Stimulated activated naive CD8-positive, alpha-beta T cell treated with anti-CD3 and anti-CD28 coated beads, Interleukin-15, amount 100 ng/mL, for 72 hours (primary cell): ENCODE measurements at regions not wholly inside any gene's neighbourhood (a gene's known extent, or its start where the extent isn't known, plus 50 kb on each side); places are given as distances from the start of the nearest gene placed in this dataset.

ENCODE experiments used
- ATAC-seq: fragments of 150-1000 bp; cut with Tn5 transposase; 2 replicates; pipeline ENCODE4 v1.10.0; 2021; ENCODE audit warnings: mild to moderate bottlenecking, moderate library complexity
- DNase-seq, 2 donors: peaks; one replicate each; pipeline ENCODE4 v3.0.0; 2021 to 2022
- H3K27ac Mint-ChIP-seq, 2 donors: one replicate each; pipeline ENCODE4 v1.8.0; 2022; ENCODE audit warnings: mild to moderate bottlenecking in 2 of 2, mixed read lengths in 2 of 2, moderate library complexity in 2 of 2
- H3K27me3 Mint-ChIP-seq: one replicate; pipeline ENCODE4 v1.8.0; 2022; ENCODE audit warnings: mixed read lengths
- H3K4me1 Mint-ChIP-seq: one replicate; pipeline ENCODE4 v1.8.0; 2022; ENCODE audit warnings: mild to moderate bottlenecking, mixed read lengths
- H3K4me3 Mint-ChIP-seq, 2 donors: one replicate each; pipeline ENCODE4 v1.8.0; 2022; ENCODE audit warnings: mild to moderate bottlenecking in 2 of 2, mixed read lengths in 2 of 2, moderate library complexity in 1 of 2
- H3K9me3 Mint-ChIP-seq, 2 donors: one replicate each; pipeline ENCODE4 v1.8.0; 2022; ENCODE audit warnings: mixed read lengths in 2 of 2

DNA sequence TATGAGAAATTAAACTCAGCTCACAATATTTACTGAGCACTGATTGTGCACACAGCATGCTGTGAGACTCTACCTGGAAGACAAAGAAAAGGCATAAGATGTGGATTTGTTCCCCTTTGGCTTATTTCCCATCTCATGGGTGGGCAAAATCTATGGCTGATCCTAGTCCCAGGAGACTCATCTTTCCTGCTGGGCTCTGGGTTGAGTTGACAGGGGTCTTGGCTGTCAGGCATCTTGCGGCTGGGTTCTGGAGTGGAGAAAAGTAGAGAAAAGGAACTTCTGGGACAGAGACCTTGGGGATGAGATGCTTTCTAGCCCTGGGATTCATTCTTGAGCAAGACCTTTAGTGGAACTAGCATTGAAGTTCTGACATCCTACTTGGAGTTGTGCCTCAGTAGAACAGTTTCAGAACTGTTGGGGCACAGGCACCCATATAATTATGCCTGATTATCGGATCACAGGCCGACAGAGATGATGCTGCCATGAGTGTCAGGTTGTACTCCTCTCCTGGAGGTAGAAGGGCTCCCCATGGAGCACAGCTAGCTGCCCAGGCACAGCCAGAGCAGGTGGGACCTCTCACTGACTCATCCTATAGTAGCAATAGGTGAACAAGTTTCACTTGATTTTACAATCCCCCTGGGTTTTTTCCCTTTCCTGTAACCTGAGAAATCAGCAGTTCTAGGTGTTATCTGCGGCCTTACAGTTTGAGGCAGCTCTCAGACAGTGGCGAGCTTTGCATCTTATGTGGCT lies 260.9 kb downstream of the CYRIA start:
- Mint-ChIP-seq H3K4me3 (no peak overlapping the region), H3K27ac (no peak overlapping the region), H3K4me1 (no peaks in the 10 kb centered on the region), H3K9me3 (peaks cover under 1 to 2% of the 10 kb centered on the region in 2 donors), H3K27me3 (no peaks in the 10 kb centered on the region)
- DNase-seq (no peak), ATAC-seq (no peak)

DNA sequence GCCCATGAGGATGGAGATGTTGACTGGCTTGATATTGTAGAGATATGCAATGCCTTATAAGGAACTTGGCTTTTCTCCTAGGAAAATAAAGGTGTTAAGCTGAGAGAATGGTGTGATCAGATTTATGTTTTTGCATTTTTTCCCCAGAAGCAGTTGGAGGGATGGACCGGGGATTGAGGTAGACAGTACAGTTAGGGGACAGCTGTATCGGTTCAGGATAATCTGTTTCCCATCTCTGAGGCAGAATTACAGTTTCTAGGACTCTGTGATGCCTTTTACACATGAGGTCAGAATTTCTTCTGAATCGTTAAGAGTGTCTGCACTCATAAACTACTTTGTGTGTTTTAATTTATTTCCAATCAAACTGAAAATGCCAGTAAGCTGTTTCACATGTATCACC lies 261.5 kb downstream of the CYRIA start:
- DNase-seq (no peak), ATAC-seq (no peak)
- H3K27me3 Mint-ChIP-seq: no peaks in the 10 kb centered on the region
- H3K27ac Mint-ChIP-seq: no peak overlapping the region
- no peak overlapping the region for H3K4me3 Mint-ChIP-seq
- H3K4me1 Mint-ChIP-seq: no peaks in the 10 kb centered on the region
- no peaks in the 10 kb centered on the region for H3K9me3 Mint-ChIP-seq

DNA sequence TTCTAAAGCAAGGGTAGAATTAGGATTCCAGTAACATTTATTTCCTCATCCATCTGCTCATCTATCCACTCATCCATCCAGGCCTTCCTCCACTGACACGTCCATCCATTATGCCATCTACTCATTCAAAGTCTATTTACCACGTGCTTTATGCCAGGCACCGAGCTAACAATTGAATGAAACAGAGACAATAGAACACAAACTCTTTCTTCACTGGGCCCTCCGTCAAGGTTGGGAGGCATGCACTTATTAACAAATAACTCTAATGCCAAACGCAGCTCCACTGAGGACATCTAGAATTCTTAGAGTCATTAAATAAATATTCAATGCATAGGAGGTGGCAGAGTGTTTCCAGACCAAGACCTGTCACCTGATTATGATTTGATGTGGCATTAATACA lies 262.7 kb downstream of the CYRIA start:
- H3K9me3 Mint-ChIP-seq: no peaks in the 10 kb centered on the region
- DNase-seq (no peak), ATAC-seq (no peak)
- no peak overlapping the region for H3K27ac Mint-ChIP-seq
- no peaks in the 10 kb centered on the region for H3K27me3 Mint-ChIP-seq
- H3K4me1 Mint-ChIP-seq: no peaks in the 10 kb centered on the region
- no peak overlapping the region for H3K4me3 Mint-ChIP-seq

DNA sequence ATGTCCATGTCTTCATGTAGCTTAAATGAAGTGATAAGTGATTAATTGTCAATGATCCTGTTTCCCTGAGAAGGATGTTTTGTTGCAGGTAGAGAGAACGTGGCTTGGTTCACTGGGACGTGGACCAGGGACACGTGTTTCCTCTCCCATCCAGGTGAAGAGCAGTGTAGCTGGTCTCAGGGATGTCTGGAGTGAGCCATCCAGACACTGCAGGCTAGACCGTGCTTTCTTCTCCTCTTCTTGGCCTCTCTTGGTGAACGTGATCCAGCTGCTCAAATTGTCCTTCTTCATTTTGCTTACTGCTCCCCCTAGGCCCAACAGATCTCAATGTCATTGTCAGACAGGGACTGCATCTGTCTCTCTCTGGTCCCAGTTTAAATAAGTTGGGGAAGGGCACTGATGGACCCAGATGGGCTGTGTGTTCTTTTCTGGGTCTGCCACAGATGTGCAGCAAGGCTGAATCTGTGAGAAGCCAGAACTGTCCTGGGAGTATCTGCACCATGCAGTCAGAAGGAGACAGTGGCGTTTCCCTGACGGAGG lies 263.8 kb downstream of the CYRIA start:
- no peak overlapping the region for H3K4me3 Mint-ChIP-seq
- no peaks in the 10 kb centered on the region for H3K9me3 Mint-ChIP-seq
- no peaks in the 10 kb centered on the region for H3K27me3 Mint-ChIP-seq
- no peak overlapping the region for H3K27ac Mint-ChIP-seq
- DNase-seq: no peak
- H3K4me1 Mint-ChIP-seq: no peaks in the 10 kb centered on the region
- no peak for ATAC-seq

DNA sequence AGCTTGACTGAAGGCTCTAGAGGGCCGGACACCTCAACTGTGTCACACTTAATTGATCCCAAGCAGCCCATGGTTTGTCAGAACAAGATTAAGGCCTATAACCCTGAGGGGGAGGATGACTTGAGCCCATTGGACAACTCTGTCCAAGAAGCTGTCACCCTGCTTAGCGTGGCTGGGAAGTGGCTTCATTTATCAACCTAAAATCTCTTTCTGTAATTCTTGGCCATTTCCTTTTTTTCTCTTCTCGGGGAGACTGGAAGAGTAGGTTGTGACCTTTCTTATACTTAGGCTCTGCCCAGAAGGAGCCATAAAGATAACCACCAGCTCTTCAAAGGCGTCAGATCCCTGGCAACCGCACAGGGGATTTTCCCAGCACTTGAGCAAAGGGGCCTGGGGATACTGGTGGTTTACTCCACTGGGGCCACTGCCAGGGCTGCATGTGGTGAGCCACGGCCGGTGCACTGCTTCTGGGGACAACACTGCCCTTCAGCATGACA lies 265.5 kb downstream of the CYRIA start:
- Mint-ChIP-seq H3K4me1 (no peaks in the 10 kb centered on the region), H3K27ac (no peak overlapping the region), H3K27me3 (no peaks in the 10 kb centered on the region), H3K4me3 (no peak overlapping the region), H3K9me3 (no peaks in the 10 kb centered on the region)
- no peak for ATAC-seq
- DNase-seq: no peak

DNA sequence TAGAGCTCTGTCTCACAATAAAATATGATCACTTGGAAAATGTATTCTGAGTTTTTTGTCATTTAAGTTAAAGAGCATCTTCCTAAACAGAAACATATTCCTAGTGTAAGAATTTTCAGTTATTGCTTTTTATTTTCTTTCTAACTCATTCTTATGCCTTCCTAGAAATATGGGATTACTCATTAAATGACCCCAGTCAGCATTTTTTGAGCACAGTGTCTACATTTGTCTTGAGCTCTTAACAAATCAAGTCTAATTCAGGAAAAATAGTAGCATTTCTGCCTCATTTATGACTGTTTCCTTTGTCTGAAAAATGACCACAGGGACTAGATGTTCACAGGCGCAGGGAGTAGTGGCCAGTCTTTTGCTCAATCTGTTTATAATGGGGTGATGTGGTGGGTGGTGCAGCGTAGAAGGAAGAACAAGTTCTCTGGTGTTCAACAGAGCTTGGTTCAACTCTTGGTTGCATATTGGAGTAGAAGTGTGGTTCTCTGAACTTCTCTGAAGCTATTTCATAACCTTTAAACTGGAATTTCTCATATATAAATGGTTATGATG lies 267.1 kb downstream of the CYRIA start:
- no peak overlapping the region for H3K4me3 Mint-ChIP-seq
- DNase-seq: no peak
- no peak overlapping the region for H3K27ac Mint-ChIP-seq
- no peak for ATAC-seq
- H3K27me3 Mint-ChIP-seq: no peaks in the 10 kb centered on the region
- no peaks in the 10 kb centered on the region for H3K4me1 Mint-ChIP-seq
- no peaks in the 10 kb centered on the region for H3K9me3 Mint-ChIP-seq

DNA sequence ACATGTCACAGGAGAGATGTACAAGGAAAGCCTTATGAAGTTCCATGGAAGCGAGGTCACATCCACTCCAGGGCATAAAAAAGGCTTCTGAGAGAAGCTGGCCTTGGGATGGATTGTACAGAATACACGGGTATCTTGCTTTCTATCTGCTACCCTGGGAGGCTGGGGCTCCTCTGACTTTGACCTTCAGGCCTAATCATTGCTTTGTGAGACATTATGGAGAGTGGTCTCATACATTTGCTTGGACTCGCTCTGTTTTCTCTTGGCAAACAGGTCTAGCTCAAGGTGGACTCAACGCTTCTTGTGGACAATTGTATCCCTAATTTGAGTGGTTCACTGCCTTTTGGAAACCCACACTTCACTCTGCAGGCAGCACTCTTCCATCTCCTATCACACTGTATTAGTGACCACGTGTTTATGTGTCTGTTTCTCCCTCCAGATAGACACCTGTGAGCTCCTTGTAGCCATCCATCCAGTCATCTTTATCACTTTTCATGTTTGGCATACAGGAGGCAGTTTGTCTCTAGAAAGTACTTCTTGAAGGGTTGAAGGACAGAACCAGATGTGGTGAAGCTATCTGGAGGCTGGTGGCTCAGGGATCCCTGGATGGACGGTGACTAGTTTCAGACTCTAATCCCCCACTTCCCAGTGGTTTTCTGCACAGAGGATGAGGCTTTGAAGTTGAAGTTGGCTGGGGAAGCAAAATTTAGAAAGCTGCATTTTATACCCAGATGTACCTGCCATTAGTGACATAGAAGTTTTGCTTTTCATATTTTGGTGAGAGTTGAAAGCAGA lies 267.8 kb downstream of the CYRIA start:
- H3K9me3 Mint-ChIP-seq: no peaks in the 10 kb centered on the region
- H3K27me3 Mint-ChIP-seq: no peaks in the 10 kb centered on the region
- DNase-seq (no peak), ATAC-seq (no peak)
- H3K27ac Mint-ChIP-seq: no peak overlapping the region
- H3K4me1 Mint-ChIP-seq: no peaks in the 10 kb centered on the region
- H3K4me3 Mint-ChIP-seq: no peak overlapping the region

DNA sequence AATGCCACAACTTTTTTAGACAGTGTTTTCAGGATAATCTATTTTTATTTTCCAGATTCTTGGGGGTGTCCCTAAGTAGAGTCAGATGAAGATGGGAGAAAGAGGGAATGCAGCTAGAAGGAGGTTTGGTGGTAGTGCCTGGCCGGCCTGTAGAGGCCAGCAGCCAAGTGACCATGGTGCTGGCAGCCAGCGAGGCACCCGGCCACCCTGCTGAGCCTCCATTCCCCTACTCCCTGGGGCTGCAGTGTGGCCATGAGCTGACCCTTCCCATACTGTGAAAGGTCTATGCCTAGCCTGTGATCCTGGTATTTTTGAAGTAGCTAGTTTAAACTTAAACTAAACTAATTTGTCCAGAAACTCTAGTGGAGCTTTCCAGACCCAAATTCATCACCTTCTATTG lies 268.6 kb downstream of the CYRIA start:
- H3K27me3 Mint-ChIP-seq: no peaks in the 10 kb centered on the region
- DNase-seq: no peak
- H3K4me3 Mint-ChIP-seq: no peak overlapping the region
- H3K4me1 Mint-ChIP-seq: no peaks in the 10 kb centered on the region
- H3K27ac Mint-ChIP-seq: no peak overlapping the region
- no peaks in the 10 kb centered on the region for H3K9me3 Mint-ChIP-seq
- peak; percentile 37 for ATAC-seq

DNA sequence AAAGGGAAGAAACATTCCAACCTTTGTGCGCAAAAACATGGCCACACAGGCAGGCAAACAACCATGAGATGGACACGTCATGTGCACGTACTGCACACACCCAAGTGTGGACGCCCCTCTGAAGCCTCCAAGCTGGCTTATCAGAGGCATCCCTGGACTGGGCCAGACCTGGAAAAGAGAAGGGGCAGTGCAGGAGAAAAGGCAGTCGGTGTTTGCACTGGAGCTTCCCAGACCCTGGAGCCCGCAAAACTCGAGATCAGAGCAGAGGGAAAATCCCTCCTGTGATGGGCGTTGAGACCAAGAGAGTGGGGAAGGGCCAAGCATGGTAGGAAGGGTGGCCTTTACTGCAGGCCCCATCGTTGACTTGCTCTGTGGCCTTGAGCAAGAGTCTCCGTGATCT lies 269.5 kb downstream of the CYRIA start:
- Mint-ChIP-seq H3K27me3 (no peaks in the 10 kb centered on the region), H3K27ac (no peak overlapping the region), H3K4me1 (no peaks in the 10 kb centered on the region), H3K4me3 (no peak overlapping the region), H3K9me3 (no peaks in the 10 kb centered on the region)
- ATAC-seq (no peak), DNase-seq (no peak)

DNA sequence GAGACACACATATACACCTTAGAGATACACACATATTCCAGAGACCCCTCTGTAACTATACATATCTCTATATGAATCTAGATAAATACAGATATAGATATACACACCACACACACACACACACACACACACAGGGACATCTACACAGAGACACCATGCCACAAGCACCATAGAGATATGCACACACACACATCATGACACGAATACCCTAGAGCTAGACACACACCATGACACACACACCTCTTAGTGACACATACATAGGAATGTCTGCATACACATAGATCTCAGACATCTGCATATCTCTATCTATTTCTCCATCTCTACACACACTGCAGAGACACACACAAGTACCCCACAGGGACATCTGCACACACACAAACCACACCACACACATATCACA lies 270.0 kb downstream of the CYRIA start:
- no peak for DNase-seq
- ATAC-seq: peak; percentile 4
- Mint-ChIP-seq H3K27ac (no peak overlapping the region), H3K9me3 (no peaks in the 10 kb centered on the region), H3K4me1 (no peaks in the 10 kb centered on the region), H3K4me3 (no peak overlapping the region), H3K27me3 (no peaks in the 10 kb centered on the region)

DNA sequence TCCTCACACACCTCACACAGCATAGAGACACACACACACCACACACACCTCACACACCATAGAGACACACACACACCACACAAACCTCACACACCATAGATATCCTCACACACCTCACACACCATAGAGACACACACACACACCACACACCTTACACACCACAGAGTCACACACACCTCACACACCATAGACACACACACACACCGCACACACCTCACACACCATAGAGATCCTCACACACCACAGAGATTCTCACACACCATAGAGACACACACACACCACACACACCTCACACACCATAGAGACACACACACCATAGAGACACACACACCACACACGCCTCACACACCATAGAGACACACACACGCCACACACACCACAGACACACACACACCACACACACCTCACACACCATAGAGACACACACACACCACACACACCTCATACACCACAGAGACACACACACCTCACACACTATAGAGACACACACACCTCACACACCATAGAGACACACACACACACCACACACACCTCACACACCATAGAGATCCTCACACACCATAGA lies 270.6 kb downstream of the CYRIA start:
- Mint-ChIP-seq H3K27me3 (no peaks in the 10 kb centered on the region), H3K9me3 (no peaks in the 10 kb centered on the region), H3K4me3 (no peak overlapping the region), H3K27ac (no peak overlapping the region), H3K4me1 (no peaks in the 10 kb centered on the region)
- ATAC-seq (no peak), DNase-seq (no peak)

DNA sequence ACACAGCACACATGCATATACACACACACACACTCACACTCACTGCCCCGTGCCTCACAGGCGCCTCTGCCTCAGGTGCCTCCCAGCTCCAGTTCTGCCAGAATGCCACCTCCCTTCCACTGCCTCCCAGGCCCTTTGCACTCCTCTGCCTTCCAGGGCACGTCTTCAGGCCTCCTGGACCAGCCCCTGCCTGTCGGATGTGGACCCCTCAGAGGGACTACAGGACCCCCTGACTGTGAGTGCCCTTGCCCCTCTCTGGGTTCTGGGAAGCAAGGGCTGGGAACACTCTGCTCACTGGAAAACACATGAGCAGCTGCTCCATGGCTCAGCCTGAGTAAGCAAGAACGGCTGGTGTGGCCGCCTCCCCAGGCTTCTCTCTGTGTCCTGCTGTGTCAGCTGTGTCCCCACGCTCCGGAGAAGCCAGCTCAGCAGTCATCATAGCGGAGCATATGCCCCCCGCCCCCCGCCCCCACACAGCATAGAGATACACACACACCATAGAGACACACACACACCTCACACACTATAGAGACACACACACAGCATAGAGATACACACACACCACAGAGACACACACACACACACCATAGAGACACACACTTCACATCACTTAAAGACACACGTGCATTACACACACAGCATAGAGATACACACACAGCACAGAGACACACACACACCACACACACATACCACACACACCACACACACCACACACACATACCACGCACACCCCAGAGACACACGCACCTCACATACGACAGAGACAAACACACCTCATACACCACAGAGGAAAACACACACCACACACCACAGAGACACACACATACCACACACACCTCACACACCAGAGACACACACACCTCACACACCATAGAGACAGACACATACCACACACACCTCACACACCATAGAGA lies 271.3 kb downstream of the CYRIA start:
- Mint-ChIP-seq H3K4me1 (no peaks in the 10 kb centered on the region), H3K9me3 (no peaks in the 10 kb centered on the region), H3K4me3 (no peak overlapping the region), H3K27ac (no peak overlapping the region), H3K27me3 (no peaks in the 10 kb centered on the region)
- no peak for ATAC-seq
- DNase-seq: no peak

DNA sequence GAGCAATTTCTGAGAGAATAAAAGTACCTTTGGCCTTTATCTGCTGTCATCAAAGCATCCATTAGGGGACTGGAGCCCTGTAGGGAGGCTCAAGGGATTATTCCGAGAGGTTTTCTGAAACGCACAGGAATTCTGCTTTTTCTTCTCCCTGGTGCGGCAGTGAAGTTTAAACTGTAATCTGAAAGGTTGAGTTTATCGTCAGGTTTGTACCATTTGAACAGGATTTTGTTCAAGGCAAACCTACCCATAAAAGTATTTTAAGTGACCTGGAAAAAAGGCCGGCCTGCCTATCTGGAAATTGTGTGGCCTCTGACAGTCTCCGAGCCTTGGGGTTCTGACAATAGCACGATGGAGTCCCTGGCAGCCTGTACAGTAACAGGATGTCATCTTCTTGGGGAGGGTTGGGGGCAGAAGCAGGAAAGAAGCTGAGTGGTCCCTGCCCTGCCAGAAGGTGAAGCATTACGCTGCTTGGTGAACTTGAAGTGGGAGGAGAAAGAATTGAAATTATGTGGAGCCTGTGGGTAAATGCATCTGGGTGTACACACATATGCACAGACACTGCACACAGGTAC lies 272.0 kb downstream of the CYRIA start:
- Mint-ChIP-seq H3K27ac (no peak overlapping the region), H3K9me3 (no peaks in the 10 kb centered on the region), H3K27me3 (no peaks in the 10 kb centered on the region), H3K4me3 (no peak overlapping the region), H3K4me1 (no peaks in the 10 kb centered on the region)
- DNase-seq (no peak), ATAC-seq (no peak)

DNA sequence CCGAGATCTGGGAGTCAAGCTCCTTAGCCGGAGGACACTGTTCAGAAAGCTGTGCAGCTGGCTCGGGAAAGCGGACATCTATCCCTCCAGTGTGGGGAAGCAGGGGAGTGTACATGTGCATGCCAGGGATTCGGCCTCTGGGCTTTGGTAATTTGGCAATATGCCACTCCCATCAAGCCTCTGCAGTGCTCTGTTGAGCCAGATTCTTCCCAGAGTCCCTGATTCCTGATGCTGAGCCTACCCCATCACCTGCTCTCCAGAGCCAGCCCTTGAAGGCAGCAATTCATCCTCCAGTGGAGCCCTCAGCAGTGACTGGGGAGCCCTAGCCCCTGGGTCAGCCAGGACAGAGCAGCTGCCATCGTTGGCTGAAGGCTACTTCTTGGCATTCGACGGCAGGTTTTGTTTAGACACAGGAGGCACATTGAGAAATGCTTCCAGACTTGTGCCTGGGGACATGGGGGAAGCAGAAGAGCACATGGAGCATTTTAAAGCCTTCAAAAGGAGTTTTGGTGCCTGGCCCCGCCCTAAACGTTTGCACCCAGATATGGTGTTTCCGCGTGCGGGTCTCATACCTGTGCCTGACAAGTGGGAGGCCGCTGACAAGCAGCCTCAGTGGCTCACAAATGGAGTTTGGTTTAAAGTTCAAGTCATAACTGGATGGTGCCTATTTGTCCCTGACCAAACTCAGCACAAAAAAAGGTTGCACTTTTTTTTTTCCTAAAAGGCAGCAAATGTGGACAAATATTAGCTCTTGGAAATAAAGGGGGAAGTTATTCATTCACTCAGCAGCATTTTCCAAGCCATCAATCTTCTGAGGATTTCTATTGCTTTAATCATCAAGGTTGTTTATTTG lies 272.8 kb downstream of the CYRIA start:
- Mint-ChIP-seq H3K27ac (no peak overlapping the region), H3K27me3 (no peaks in the 10 kb centered on the region), H3K4me3 (no peak overlapping the region), H3K4me1 (no peaks in the 10 kb centered on the region), H3K9me3 (no peaks in the 10 kb centered on the region)
- no peak for ATAC-seq
- no peak for DNase-seq
